ENCODE measurements at regions not wholly inside any gene's neighbourhood (a gene's known extent, or its start where the extent isn't known, plus 50 kb on each side); places are given as distances from the start of the nearest gene placed in this dataset.

GRCh38 chr4:126755506-126755905 is 877.3 kb upstream of the INTU start:
- H3K27me3 ChIP-seq = no peaks in the 10 kb centered on the region
- no peak overlapping the region for H3K4me3 ChIP-seq
- TF ChIP-seq CTCF (IDR thresholded peaks at IDR 0.05) (no peak), POLR2A (IDR thresholded peaks at IDR 0.05) (no peak)
- no peaks in the 10 kb centered on the region for H3K4me1 ChIP-seq
- no peaks in the 10 kb centered on the region for H3K36me3 ChIP-seq
- H3K27ac ChIP-seq = no peak overlapping the region
- DNase-seq = no peak
- no peaks in the 10 kb centered on the region for H3K9me3 ChIP-seq

- DNase-seq = no peak
- no peaks in the 10 kb centered on the region for H3K27me3 ChIP-seq
- H3K9me3 ChIP-seq = no peaks in the 10 kb centered on the region
- no peak overlapping the region for H3K27ac ChIP-seq
- TF ChIP-seq POLR2A (IDR thresholded peaks at IDR 0.05) = no peak
- TF ChIP-seq CTCF (IDR thresholded peaks at IDR 0.05) = no peak
- no peak overlapping the region for H3K4me3 ChIP-seq
- no peaks in the 10 kb centered on the region for H3K4me1 ChIP-seq
- H3K36me3 ChIP-seq = no peaks in the 10 kb centered on the region
Observed at GRCh38 chr4:126756050-126756829, 876.5 kb upstream of the INTU start.

- Histone ChIP-seq H3K4me3 (no peak overlapping the region), H3K9me3 (no peaks in the 10 kb centered on the region), H3K27ac (no peak overlapping the region), H3K4me1 (no peaks in the 10 kb centered on the region), H3K36me3 (no peaks in the 10 kb centered on the region), H3K27me3 (no peaks in the 10 kb centered on the region)
- TF ChIP-seq POLR2A (IDR thresholded peaks at IDR 0.05) = no peak
- no peak for TF ChIP-seq CTCF (IDR thresholded peaks at IDR 0.05)
- no peak for DNase-seq
Observed at GRCh38 chr4:126757219-126757618, 875.5 kb upstream of the INTU start.

- Histone ChIP-seq H3K9me3 (no peaks in the 10 kb centered on the region), H3K36me3 (no peaks in the 10 kb centered on the region), H3K4me1 (no peaks in the 10 kb centered on the region), H3K27ac (no peak overlapping the region), H3K27me3 (no peaks in the 10 kb centered on the region), H3K4me3 (no peak overlapping the region)
- no peak for DNase-seq
- TF ChIP-seq CTCF (IDR thresholded peaks at IDR 0.05) (no peak), POLR2A (IDR thresholded peaks at IDR 0.05) (no peak)
Observed at GRCh38 chr4:126758493-126758892, 874.3 kb upstream of the INTU start.

- H3K27ac ChIP-seq = no peak overlapping the region
- H3K4me1 ChIP-seq = no peaks in the 10 kb centered on the region
- no peak overlapping the region for H3K4me3 ChIP-seq
- H3K27me3 ChIP-seq = no peaks in the 10 kb centered on the region
- no peak for DNase-seq
- TF ChIP-seq CTCF (IDR thresholded peaks at IDR 0.05) (no peak), POLR2A (IDR thresholded peaks at IDR 0.05) (no peak)
- no peaks in the 10 kb centered on the region for H3K36me3 ChIP-seq
- H3K9me3 ChIP-seq = no peaks in the 10 kb centered on the region
Observed at GRCh38 chr4:126761947-126762662, 870.7 kb upstream of the INTU start.

All from Peyer's patch (tissue), 4 donors.